UCSD-AML1 (cell line): ENCODE measurements at regions not wholly inside any gene's neighbourhood (a gene's known extent, or its start where the extent isn't known, plus 50 kb on each side); places are given as distances from the start of the nearest gene placed in this dataset.

Experiments used
- DNase-seq: peaks from one replicate; lab custom pipeline; 2025; ENCODE audit not compliant: unreplicated experiment; lab: John Stamatoyannopoulos, UW

DNA sequence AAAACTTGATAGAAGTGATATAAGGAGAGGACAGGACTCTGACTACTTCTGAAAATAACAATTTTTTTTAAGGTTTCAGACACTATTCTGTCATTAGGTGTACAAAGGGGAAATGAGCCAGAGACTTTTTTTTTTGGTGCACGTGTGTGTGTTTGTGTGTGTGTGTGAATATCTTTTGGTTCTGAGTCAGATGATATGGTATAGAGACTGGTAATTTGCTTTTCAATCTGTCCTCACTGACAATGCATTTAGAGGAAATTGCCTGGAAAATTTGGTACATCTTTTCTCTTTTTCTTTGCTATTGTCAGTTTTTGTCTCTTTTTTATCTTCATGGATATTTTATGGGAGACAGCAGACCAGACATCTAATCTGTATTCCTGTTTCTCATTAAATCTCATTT is 59.3 kb downstream of the DDIT4L start:
- no peak for DNase-seq

DNA sequence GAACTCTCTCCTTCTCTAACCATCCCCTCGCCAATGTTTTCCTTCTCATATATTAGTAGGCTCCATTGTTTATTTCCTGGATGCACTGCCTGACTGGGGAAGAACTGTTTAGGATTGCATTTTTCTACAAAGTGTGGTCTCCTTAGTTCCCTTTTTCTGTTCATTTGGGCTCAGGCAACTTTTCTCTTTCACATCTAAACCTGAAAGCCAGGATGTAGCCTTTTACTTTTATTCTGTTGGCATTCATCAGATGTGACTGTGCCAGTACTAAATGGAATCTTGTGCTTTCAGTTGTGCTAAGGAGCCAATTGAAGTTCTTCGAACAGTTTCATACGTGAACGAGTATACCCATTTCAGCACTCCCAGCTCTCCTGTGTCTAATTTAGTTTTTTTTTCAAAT is 59.8 kb downstream of the DDIT4L start:
- no peak for DNase-seq

DNA sequence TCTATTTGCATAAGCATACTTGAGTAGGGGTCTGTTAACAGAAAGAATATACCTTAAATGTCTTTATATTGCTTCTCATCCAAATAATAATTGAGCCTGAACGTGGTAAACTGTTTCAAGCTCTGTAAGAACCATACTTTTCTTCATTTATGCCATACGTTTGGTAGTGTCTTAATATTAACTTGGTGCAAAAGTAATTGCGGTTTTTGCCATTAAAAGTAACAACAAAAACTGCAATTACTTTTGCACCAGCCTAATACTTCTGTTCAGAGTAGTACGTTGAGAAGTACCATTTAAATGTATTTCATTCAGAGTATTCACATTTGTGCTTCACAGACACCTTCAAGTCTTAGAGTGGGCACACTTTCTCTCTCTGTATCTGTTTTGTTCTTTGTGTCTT is 60.5 kb downstream of the DDIT4L start:
- DNase-seq, result no peak

DNA sequence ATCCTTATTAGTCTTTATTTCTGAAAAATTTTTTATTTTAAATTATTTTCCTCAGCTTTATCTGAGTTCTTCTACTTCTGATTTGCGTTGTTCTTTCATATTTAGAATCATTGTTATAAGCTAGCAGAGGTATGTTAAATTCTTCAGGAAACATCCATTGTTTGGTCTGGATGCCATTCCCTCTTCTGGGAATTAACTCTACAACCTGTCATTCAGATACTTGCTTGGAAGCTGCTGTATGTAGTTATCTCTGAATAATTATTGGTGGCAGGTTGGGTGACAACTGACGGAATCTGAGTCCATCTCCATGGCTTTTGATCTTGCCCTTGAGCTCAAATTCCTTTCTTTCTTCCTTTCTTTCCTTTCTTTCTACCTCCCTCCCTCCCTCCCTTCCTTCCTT is 61.9 kb downstream of the DDIT4L start:
- no peak for DNase-seq

DNA sequence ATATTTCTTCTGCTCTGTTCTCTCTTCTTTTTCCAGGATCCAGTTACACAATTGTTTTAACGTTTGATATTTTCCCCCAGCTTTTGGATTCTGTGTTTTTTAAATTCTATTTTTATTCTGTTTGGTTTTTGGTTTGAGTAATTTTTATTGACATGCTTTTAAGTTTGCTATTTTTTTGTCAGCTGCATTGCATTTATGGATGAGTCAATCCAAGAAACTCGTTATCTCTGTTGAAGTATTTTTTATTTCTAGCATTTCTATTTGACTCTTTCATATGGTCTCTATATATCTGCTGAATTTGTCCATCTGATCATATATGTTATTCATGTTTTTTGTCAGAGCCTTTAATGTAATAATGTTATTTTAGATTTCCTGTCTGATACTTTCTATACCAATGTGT is 65.6 kb downstream of the DDIT4L start:
- no peak for DNase-seq

DNA sequence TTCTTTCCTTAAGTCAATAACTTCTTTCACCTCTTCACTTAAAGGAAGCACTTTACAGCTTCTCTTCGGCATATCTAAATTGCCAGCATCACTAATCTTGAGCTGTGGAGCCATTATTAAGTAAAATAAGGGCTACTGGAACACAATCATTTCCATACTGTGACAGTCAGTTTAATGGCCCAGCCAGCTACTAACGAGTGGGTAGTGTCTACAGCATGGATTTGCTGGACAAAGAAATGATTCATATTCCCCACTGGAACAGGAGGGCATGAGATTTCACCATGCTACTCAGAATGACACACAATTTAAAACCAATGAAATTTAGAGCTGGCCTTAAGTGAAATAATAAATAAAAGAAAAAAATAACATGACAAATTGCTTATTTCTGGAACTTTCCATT is 72.1 kb downstream of the DDIT4L start:
- no peak for DNase-seq

DNA sequence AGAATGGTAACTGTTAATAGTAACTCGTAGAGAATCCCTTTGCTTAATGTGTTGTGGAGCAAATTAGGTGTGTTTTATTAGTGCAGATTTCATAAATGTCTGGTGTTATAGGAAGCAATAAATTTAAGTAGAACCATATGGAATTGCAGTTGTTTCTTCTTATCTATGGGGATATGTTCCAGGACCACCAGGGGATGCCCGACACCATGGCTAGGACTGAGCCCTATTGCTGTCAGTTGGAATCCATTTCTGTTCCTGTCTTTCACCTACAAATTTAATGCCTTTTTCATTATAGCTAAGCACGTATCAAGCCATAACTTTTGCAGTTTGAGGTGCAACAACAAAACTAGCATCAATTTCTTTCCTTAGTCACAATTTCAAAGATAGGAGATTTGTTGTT is 72.5 kb downstream of the DDIT4L start:
- DNase-seq, result no peak

DNA sequence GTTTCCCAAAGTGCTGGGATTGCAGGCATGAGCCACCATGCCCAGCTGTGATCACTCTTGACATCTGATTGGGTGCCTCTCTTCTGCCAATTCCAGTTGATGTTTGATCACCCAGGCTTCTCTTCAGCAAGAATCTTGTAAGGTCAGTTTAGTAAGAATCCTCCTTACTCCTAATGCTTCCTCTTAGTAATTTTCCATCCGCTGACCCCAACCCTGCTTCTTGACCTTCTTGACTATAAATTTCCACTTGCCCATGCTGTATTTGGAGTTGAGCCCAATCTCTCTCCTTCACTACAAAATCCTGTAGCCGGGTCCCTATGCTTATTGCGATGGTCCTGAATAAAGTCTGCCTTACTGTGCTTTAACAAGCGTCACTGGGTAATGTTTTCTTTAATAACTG is 75.4 kb downstream of the DDIT4L start:
- DNase-seq, result no peak

DNA sequence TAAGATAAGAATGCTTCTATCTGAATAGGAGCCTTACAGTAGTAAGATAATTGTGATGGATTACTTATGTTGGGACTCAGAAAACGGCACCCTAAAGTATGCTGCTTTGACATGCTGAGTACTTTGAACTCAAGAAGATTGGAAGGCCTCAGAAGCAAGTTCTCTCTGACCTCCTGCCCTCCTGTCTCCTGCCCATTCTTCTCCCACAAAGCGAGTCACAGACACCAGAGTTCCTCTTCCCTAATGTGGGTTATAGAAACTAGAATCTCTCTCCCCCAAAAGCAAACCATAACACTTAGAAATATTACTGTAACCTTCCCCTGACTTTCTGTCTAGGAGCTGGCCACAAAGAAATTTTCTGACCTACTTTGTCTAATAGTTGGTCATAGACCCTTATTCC is 76.5 kb downstream of the DDIT4L start:
- DNase-seq, result no peak

DNA sequence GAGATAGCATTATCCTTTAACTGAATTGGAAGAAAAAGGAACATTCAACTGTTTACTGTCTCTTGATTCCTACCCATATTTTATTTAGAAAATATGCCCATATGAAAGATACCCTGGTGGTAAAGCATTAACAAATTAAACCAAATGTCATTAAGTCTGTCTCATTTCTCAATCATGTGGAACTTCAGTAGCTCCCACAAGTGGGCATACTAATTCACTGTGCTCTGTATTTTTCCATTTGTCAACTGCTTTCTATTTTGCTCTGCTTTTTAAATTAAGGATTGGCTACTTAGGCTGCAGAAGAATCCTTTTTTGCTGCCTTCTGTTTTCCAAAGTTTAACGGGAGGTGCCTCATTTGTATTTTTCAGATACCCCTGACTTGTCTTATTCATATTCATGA is 77.2 kb downstream of the DDIT4L start:
- no peak for DNase-seq

DNA sequence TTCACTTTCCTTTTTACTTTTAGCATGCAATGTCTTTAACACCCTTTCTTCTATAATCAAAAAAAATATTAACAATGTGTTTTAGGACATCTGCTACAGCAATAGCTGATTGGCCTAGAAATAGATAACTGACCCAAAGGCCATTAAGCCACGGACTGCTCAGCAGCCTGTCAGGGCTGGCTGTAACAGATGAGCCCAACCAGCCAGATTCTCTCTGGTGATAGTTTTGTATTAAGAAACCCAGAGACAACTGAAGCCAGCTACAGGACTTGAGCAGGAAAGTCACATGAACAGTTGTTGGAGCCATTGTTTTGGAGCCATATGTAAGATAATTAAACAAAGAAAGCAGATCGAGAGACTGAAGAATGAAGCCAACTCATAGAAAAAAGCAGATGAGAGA is 80.3 kb downstream of the DDIT4L start:
- no peak for DNase-seq

DNA sequence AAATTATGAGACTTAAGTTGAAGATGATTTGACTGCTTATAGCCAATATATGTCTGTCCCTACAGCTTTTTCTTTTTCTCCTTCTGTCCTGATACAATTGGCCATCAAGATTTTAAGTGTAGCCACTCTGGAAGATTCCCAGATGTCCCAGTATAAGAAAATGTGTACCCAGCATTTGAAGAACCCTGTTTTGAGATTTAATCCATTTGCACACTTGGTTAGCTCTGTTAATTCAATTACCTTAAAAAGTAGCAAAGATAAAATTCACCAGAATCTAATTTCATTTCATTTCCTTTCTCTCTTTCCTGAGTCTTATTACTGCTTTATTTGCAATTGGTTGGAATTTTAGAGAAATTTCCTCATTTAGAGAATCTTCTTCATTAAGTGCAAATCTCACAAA is 81.4 kb downstream of the DDIT4L start:
- DNase-seq, result no peak

DNA sequence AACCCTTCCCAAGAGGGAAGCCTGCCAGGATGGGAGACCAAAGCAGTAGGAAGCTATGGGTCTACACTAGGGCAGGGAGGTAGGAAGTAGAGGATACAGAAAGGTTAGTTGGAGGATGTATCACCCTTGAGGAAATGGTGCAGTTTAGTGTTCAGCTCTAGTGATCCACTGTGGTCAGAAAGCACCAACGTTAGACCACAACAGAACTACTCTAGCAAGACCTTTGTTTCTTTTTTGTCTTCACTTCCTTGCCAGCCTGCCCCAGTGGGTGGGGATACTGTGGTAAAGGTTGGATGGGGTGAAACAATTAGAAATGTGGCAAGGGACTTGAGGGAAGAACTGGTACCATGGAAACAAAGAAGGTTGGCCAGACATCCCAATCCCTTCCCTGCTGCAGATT is 83.3 kb downstream of the DDIT4L start:
- DNase-seq, result peak; percentile 20

DNA sequence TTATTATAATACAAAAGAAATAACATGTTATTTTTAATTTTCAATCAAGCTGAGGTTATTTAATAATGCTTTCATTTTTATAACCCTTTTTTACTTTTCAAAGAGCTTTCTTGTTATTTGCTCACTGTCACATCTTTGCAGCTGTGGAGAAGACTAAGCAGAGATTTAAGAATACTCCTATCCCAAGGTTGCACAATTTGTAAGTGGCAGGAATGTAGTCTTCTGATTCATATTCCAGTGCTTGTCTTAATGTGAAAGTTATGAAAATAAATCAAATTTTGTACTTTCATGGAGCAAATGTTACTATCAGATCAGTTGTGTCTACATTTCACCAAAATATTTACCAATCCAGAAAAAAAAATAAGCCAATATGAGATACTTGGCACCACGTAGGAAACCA is 86.6 kb downstream of the DDIT4L start:
- DNase-seq, result no peak

DNA sequence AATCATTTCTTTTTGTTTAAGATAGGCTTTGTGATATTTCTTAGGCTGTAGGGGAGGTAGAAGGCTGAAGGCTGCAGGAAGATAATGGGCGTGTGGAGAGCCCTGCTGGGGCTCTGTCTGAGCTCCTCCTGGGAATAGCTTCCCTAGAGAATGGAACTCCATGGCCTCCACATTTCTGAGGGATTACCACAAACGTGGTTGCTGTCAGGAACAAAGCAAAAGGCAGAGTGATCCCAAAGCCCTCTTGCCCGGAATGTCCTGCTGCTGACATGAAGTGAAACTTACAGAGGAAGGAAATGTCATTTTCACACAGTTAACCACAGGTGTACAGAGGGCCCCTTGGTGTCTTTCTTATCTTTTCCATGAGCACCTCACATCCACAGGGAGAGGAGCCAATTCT is 89.3 kb downstream of the DDIT4L start:
- no peak for DNase-seq

DNA sequence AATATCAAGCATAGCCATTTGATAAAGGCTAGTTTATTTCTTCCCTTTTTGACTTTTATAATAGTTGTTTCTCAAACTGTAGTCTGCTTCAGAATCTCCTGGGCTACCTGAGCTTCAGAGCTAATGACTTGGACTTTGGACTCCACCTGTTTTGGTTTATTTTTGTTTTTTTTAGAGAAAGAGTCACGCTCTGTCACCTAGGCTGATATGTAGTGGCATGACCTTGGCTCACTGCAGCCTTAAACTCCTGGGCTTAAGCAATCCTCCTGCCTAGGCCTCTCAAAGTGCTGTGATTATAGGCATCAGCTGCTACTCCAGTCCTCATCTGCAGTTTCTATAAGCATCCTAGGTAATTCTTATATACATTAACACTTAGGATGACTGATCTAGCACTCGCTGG is 90.5 kb downstream of the DDIT4L start:
- no peak for DNase-seq

DNA sequence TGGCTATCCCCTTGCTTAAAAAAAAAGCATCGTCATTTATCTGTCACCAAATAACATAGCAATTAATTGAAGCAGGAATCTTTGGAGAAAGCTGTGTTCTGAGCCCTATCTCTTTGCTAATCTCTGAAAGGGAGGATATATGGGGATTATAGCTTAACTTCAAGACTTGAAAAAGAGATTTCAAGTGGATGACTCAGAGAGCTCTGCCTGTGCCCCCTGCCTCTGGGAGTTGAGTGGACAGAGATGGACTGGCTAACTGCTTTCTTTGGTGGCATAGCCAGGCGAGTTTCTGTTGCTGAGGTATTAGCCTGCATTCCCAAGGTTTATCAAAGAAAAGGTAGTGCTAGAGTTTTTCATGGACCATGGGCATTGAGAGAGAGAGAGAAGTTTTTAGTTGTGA is 91.6 kb downstream of the DDIT4L start:
- DNase-seq, result no peak

DNA sequence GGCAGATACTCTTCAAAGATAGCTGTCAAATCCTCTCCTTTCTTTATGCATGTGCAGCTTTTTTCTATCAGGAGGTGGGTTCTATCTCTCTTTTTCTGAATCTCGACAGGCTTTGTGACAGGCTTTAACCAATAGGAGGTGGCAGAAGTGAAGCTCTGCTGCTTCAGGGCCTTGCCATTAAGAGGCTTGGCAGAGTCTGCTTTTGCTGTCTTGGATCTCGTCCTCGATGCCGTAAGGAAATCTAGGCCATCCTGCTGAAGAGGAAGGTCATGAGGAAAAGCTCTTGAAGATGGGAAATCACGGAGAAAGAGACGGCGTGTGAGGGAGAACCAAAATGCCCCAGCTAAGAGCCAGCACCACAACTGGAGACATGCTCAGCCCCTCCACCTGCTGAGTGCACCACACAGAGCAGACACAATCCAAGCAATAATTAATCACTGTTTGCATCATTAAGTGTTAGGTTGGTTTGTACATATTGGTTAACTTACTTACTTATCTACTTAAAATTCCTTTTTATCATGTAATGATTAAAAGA is 92.2 kb downstream of the DDIT4L start:
- no peak for DNase-seq

DNA sequence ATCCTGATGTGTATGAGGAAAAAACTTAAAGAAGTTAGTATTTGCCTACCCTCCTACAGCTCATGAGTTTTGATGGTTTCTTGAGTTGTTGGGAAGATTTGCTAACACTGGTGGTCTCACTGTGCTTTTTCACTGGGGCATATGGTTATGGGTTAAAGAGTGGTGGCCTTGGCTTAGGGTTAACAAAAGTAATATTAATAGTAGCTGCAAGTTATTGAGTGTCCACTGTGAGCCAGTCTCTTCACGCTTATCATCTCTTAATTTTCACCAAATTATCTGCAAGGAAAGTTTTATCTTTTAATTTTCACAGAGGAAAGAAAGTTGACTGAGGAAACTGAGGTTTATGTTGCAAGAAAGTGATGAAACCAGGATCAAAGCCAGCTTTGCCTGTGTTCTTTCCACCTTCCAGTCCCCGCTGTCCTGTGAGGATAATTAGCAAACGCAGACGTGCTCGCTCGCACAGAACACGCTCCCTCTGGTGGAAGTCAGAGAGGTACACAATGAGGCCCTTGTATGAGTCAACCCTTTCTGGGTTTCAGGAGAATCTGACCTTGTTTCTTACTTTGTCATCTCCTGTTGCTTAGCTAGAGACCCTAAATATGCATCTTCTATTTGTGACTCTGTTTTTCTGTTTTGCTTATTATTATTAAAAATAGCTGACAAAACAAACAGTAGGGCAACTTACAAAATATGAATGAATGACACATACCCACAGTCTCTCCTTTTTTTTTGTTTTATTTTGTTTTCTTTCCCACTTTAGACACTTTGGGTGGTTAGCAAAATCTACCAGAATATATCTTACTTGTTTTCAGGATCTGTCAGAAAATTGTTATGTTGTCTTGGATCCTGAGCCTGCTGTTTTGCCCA is 94.3 kb downstream of the DDIT4L start:
- peak; percentile 27 for DNase-seq

DNA sequence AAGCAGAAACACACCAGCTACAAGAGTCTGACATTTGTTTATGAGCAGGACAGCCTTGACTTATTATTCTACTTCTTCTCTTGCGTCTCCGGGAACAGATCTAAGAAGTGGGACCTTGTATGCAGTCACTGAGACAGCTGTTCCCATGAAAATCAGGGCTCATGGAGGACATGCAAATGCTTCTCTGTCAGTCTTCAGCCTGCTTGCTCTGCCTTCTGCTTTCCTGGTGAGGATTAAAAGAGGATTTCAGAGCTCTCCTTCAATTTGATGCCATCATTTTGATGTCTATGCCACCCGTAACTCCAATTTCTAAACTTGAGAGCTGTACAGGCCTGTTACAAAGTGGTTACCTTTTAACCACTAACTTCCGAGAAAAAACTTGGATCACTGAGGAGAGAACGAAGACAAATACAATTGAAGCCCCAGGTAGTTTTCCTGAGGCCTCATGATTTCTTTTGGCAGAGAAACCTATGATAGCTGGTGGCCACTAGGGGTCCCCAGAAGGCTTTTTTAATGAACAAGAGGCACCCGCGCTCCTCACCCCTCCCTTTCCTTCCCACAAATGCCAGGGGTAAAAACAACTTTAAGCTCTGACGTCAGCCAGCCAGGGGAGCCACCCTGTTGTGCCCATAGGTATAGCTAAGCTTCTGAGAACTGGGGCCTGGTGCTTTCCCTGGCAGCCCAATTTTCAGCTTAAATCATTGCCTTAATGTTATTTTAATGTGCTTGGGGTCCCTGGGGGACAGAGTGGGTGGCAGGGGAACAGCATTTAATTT is 97.0 kb downstream of the DDIT4L start:
- DNase-seq, result peak; percentile 61

DNA sequence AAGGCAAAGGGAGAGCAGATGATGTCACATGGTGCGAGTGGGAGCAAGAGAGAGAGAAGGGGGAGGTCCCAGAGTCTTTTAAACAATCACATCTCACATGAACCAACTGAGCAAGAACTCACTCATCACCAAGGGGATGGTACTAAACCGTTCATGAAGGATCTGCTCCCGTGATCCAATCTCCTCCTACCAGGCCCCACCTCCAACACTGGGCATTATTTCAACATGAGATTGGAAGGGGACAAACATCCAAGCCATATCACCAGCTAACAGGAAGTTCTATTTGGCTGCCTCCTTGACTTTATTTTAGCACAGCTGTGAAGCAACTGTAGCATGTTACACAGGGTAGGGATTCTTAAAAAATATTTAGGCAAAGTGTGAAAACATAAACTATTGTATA is 102.5 kb downstream of the DDIT4L start:
- no peak for DNase-seq

DNA sequence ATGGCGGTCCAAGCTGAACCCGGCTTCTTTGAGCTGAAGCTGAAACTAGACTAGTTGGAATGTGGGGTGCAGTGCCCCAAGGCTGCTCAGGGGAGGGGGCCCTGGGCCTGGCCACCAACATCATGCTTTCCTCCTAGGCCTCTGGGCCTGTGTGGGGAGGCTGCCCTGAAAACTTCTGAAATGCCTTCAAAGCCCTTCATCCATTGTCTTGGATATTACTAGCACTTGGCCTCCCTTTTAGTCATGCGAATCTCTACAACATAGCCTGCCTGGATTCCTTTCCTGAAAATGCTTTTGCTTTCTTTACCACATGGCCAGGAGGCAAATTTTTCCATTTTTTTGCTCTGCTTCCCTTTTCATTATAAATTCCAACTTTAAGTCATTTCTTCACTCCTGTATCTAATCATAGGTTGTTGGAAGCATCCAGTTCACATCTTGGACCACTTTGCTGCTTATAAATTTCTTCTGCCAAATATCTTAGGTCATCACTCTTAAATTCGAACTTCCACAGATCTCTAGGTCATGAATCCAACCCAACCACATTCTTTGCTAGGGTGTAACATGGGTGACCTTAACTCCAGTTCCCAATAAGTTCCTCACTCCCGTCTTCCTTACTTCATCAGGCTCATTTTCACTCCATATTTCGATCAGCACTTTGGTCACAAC is 103.4 kb downstream of the DDIT4L start:
- no peak for DNase-seq
